ENCODE measurements at regions not wholly inside any gene's neighbourhood (a gene's known extent, or its start where the extent isn't known, plus 50 kb on each side); places are given as distances from the start of the nearest gene placed in this dataset.

- TF ChIP-seq CTCF (IDR thresholded peaks at IDR 0.05) (no peak), POLR2A (IDR thresholded peaks at IDR 0.05) (no peak)
Observed at GRCh38 chr2:167862296-167862695, 385.1 kb downstream of the STK39 start.
